HG02970 (cell line): ENCODE measurements at regions not wholly inside any gene's neighbourhood (a gene's known extent, or its start where the extent isn't known, plus 50 kb on each side); places are given as distances from the start of the nearest gene placed in this dataset.
"Not testable (repeated sequence)": the region's sequence is repeated elsewhere in the genome, so short reads cannot be mapped to it uniquely, and the experiment has no call there.

Experiments
- ATAC-seq: cut with Tn5 transposase; IDR thresholded peaks from one replicate; pipeline ENCODE4 v1.9.1; 2021; ENCODE audit warnings: mild to moderate bottlenecking, moderate library complexity, moderate number of reproducible peaks; ENCODE audit not compliant: unreplicated experiment, low FRiP score

DNA sequence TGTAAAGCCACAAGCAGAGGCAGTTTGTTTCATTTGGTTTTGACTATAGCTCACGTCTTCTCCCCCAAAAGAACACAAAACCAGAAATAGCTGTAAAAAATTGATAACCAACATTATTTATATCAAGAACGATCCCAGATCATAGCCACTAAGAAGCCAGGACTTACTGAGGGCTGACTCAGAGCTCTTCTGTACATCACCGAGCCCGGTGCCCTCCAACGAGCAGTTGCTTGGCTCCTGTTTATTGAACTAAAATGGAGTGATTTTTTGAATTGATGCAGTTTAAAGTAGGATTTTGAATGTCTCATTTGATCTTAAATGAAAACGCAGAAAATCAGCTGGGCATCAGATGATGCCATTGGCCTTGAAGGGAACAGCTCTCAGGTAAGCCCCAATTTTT is 343.3 kb downstream of the INSIG2 start:
- no peak for ATAC-seq

DNA sequence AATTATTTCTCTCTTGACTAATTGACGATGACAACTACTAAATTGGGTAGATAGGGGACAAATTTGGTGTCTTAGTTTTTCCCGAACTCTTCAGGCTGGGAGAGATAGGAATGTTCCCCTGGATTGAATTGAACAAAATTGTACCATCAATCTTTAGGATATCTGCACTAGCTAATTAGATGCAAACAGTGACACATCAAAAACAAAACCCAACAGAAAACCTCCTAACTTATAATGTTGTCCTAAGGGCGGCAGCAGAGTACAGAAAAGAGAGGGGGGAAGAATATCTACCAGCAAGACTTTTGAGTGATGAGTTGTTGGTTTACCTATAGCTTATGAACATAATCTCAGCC is 342.9 kb downstream of the INSIG2 start:
- no peak for ATAC-seq

- no peak for ATAC-seq
Observed at GRCh38 chr2:118430510-118431164, 342.4 kb downstream of the INSIG2 start.

DNA sequence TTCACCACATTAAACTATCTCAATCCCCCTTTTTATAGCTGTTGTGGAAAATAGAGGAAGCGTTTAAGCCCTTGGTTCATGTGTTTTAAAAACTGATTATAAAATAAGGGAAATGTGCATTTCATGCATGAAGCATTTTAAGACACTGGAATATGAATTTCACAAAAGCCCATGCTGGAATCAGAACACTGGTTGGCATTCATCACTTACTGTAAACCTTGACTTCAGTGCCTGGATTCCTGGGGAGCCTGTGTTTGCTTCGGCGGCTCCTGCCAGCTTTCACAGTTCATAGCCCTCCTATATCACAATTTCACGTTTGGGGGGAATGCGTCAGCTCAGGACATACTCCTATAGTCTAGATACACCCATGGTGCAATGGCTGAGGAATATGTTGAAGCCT is 336.9 kb downstream of the INSIG2 start:
- ATAC-seq, result no peak

DNA sequence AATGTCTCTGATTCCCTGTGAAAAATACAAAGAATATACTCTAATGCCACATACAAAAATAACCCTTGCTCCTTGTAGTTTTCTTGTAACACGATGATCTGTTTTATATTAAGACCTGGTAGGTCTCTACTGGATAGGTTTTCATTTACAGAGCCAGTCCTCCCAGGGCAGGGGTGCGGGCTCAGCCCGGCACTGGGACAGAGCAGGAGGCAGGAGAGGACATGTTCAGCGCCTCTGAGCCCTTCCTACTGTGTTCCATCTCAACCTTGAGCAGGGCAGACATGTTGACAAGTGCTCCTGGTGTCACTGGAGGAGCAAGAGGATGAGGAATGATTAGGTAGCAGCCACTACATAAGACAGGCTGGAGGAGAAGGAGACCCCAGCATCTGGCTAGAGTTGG is 335.5 kb downstream of the INSIG2 start:
- ATAC-seq, result no peak

DNA sequence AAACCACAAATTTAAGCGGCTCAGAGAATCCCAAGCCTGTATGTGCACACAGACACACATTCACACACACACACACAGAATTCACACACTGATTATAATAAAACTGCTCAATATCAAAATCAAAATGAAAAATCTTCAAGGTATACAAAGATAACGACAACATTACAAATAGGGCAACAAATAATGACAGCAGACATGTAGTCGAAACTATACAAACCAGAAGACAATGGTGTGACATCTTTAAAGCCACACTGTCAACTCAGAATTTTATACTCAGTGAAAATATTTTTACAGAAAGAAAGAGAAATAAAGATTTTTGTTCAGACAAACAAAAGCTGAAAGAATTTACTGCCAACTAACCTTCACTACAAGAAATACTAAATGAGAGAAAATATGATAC is 333.4 kb downstream of the INSIG2 start:
- ATAC-seq, result no peak

GRCh38 chr2:118417406-118418120 is 329.3 kb downstream of the INSIG2 start:
- ATAC-seq, result no peak

DNA sequence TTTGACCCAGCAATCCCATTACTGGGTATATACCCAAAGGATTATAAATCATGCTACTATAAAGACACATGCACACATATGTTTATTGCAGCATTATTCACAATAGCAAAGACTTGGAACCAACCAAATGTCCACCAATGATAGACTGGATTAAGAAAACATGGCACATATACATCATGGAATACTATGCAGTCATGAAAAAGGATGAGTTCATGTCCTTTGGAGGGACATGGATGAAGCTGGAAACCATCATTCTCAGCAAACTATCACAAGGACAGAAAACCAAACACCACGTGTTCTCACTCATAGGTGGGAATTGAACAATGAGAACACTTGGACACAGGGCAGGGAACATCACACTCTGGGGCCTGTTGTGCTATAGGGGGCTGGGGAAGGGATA is 326.9 kb downstream of the INSIG2 start:
- not testable (repeated sequence) for ATAC-seq

- ATAC-seq, result no peak
Observed at GRCh38 chr2:118403658-118404451, 315.6 kb downstream of the INSIG2 start.

- ATAC-seq, result no peak
Observed at GRCh38 chr2:118388771-118389170, 300.5 kb downstream of the INSIG2 start.

- no peak for ATAC-seq
Observed at GRCh38 chr2:118387509-118387908, 299.2 kb downstream of the INSIG2 start.

DNA sequence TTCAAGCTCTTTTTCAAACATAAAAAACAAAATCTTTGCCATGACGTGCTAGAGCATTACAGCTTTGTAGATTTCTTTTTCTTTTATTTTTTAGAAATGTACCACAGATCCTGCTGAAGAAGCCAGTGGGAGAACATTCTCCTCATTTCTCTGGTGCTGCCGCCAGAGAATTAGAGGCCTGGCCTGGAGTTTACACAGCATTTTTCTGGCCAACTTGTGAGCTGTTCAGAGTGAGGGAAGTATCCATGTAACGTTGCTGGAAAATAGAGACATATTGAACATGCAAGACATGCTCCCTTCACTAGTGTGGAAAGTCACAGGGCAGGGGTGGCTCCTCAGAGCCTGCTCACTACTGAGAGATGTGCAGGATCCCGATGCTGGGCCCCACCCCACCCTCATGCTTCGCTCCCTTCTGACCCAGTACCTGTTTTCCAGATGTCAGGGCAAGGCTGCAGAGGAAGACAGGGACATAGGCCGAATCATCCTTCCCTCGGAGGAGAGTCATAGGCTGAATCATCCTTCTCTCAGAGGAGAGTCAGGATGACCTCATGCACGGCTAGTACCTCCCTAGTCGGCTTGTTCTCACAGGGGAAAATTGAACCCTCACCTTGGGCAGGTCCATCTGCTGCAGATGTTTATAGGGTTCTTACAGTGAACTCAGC is 298.5 kb downstream of the INSIG2 start:
- no peak for ATAC-seq

GRCh38 chr2:118380915-118381653 is 292.8 kb downstream of the INSIG2 start:
- no peak for ATAC-seq

DNA sequence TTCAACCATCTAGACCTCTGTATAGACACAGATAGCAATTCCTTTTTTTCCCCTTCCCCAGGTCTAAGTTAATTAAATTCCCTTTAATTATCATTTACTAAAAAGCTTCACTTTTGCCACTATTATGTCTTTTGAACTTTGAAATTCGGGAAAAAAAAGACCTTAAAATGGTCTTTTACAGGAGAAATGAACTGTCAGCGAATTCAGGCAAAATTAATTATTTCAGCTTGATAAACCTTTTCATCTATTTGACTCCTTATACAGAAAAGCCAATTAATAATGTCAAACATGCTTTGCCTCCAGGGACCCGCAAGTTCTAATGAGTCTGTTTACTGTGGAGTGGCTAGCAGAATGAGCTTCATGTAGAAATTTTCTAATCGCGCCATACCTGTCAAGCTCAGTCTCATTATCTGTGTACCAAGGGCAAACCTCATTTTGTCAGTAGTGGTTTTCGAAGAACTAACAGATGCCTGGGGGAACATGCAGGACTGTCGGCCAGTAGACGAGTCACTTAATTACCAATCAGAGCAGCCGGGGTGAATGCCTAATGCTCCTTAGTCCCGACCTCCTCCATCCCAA is 287.7 kb downstream of the INSIG2 start:
- ATAC-seq, result no peak

DNA sequence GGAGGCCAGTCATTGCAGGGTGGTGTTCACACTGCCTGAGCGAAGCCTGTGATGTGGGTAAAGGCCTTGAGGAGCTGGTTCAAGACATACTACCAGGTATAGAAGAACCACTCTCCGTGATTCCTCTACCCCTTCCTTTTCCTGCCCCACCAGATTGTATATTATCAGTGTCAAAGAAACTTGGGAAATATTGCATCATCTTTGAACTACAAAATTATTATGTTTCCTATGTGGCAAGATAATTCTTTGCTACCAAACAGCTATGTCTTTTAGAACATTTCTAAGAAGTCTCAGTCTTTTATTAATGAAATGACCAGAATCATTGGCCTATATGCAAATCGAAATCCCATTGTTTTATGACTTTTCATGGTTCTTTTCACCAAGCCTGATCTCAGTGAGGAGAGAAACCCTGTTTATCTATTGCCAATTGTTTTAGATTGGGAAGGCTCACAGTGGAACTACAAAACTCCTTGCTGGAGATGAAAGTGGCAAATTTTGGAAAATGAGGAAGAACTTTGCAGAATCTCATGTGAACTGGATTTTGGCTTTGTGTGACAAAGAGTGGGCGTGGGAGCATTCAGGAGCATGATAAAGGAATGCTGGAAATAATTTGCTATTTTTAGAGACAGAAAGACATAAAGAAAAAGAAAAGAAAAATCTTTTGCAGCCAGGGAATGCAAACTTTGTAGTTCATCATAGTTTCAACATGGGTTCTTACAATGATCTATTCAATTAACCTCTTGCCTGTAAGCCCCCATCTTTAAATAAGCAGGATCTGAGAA is 286.9 kb downstream of the INSIG2 start:
- no peak for ATAC-seq

GRCh38 chr2:118372886-118373830 is 284.9 kb downstream of the INSIG2 start:
- ATAC-seq, result no peak

GRCh38 chr2:118371515-118371914 is 283.2 kb downstream of the INSIG2 start:
- no peak for ATAC-seq

DNA sequence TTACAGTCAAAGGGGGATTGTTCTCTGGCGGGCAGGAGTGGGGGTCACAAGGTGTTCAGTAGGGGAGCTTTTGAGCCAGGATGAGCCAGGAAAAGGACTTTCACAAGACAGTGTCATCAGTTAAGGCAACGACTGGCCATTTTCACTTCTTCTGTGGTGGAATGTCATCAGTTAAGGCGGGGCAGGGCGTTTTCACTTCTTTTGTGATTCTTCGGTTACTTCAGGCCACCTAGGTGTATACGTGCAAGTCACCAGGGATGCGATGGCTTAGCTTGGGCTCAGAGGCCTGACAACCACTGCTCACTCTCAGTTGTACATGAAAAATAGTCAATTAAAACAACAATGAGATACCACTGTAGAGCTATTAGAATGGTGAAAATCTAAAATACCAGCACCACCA is 281.2 kb downstream of the INSIG2 start:
- not testable (repeated sequence) for ATAC-seq
